ENCODE measurements at regions not wholly inside any gene's neighbourhood (a gene's known extent, or its start where the extent isn't known, plus 50 kb on each side); places are given as distances from the start of the nearest gene placed in this dataset.

DNA sequence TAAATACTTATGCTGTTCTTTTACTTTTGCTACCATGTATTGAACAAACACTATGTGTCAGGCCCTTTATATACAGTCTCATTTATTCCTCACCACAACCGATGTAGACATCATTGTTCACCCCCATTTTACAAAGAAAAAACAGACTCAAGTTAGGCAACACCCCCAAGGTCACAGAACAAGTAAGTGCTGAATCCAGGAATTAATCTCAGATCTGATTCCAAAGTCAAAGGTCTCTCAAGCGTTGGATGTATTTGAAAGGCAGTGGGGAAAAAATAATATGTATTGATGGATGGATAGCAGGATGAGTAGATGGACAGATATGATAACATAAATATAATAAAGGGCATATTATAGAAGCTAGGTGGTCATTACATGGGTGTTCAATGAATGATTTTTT lies 85.1 kb upstream of the VLDLR start (continued):
- TF ChIP-seq, protein P1, sequence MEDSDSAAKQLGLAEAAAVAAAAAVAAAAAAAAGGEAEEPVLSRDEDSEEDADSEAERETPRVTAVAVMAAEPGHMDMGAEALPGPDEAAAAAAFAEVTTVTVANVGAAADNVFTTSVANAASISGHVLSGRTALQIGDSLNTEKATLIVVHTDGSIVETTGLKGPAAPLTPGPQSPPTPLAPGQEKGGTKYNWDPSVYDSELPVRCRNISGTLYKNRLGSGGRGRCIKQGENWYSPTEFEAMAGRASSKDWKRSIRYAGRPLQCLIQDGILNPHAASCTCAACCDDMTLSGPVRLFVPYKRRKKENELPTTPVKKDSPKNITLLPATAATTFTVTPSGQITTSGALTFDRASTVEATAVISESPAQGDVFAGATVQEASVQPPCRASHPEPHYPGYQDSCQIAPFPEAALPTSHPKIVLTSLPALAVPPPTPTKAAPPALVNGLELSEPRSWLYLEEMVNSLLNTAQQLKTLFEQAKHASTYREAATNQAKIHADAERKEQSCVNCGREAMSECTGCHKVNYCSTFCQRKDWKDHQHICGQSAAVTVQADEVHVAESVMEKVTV (CRISPR knock-in tag; IDR thresholded peaks at IDR 0.05) = no peak
- no peak for TF ChIP-seq ZNF668 (CRISPR knock-in tag; IDR thresholded peaks at IDR 0.05)
- TF ChIP-seq, protein P2, sequence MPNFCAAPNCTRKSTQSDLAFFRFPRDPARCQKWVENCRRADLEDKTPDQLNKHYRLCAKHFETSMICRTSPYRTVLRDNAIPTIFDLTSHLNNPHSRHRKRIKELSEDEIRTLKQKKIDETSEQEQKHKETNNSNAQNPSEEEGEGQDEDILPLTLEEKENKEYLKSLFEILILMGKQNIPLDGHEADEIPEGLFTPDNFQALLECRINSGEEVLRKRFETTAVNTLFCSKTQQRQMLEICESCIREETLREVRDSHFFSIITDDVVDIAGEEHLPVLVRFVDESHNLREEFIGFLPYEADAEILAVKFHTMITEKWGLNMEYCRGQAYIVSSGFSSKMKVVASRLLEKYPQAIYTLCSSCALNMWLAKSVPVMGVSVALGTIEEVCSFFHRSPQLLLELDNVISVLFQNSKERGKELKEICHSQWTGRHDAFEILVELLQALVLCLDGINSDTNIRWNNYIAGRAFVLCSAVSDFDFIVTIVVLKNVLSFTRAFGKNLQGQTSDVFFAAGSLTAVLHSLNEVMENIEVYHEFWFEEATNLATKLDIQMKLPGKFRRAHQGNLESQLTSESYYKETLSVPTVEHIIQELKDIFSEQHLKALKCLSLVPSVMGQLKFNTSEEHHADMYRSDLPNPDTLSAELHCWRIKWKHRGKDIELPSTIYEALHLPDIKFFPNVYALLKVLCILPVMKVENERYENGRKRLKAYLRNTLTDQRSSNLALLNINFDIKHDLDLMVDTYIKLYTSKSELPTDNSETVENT (CRISPR knock-in tag; IDR thresholded peaks at IDR 0.05) = no peak
- no peak for TF ChIP-seq EHMT2 (IDR thresholded peaks at IDR 0.05)
- TF ChIP-seq TEAD2 (tag; IDR thresholded peaks at IDR 0.05) = no peak
- TF ChIP-seq PPARD (CRISPR knock-in tag; IDR thresholded peaks at IDR 0.05) = no peak
- TF ChIP-seq, protein P3, sequence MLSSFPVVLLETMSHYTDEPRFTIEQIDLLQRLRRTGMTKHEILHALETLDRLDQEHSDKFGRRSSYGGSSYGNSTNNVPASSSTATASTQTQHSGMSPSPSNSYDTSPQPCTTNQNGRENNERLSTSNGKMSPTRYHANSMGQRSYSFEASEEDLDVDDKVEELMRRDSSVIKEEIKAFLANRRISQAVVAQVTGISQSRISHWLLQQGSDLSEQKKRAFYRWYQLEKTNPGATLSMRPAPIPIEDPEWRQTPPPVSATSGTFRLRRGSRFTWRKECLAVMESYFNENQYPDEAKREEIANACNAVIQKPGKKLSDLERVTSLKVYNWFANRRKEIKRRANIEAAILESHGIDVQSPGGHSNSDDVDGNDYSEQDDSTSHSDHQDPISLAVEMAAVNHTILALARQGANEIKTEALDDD (IDR thresholded peaks at IDR 0.05) = no peak
- TF ChIP-seq POLR2G (IDR thresholded peaks at IDR 0.05; ENCODE audit: low read depth, low read length) = no peak
